K562 (cell line): ENCODE measurements at regions not wholly inside any gene's neighbourhood (a gene's known extent, or its start where the extent isn't known, plus 50 kb on each side); places are given as distances from the start of the nearest gene placed in this dataset.

ENCODE experiments used
- ATAC-seq: fragments of 200-7000 bp; cut with Tn5 transposase; 3 replicates; pipeline ENCODE4 v1.9.1; 2020; ENCODE audit warnings: moderate library complexity
- BruUV-seq: library from RNA; stranded (reverse); fragments of 400-500 nt; replicated peaks from 2 replicates; lab custom pipeline; 2021; lab: Mats Ljungman, UMichigan
- CTCF ChIA-PET: fragments of 300-600 bp; formaldehyde crosslinking; extraction: SDS; loops from one replicate; lab custom pipeline; 2021; ENCODE audit warnings: low intra/inter-chr PET ratio; lab: Yijun Ruan, JAX
- POLR2A ChIA-PET: fragments of 300-600, 350-650 bp; sonication (Branson Sonifier 250); formaldehyde crosslinking; extraction: SDS; loops from one replicate; lab custom pipeline; 2021; ENCODE audit warnings: antibody characterized with exemption, inconsistent platforms; lab: Yijun Ruan, JAX
- DNase-seq, 4 experiments: peaks; one replicate each; pipeline versions ENCODE4 v3.0.0 to v3.0.0-alpha.2; 2011 to 2018; ENCODE audit warnings: low spot score in 3 of 4, mixed read lengths in 3 of 4; ENCODE audit errors: extremely low read depth in 1 of 4
- FAIRE-seq: peaks from 2 replicates; lab custom pipeline; 2011; peaks lifted over from hg19 to GRCh38; lab: Jason Lieb, UNC
- H2AFZ ChIP-seq: 2 replicates; pipeline ENCODE4 v1.6.0; 2011; ENCODE audit warnings: low read depth, low read length, control low read depth, inconsistent platforms
- H3K27ac ChIP-seq: fragments of 200-600 bp; 3 replicates; pipeline ENCODE4 v1.8.0; 2011; ENCODE audit warnings: low read depth, mild to moderate bottlenecking, control low read depth, inconsistent platforms, low read length, moderate library complexity, mixed read lengths; ENCODE audit errors: extremely low read depth
- H3K27me3 ChIP-seq, 2 experiments: fragments of 300-600 bp in 1 of 2; 2 replicates in 1 of 2; 3 replicates in 1 of 2; pipeline versions ENCODE4 v1.6.0 to v1.8.0; 2011; ENCODE audit warnings: inconsistent platforms in 2 of 2, low read length in 2 of 2, mild to moderate bottlenecking in 1 of 2, mixed read lengths in 1 of 2, moderate library complexity in 1 of 2; ENCODE audit not compliant: control insufficient read depth in 2 of 2, insufficient read depth in 2 of 2
- H3K36me3 ChIP-seq: fragments of 300-600 bp; 3 replicates; pipeline ENCODE4 v1.8.0; 2011; ENCODE audit warnings: mild to moderate bottlenecking, low read length, inconsistent platforms; ENCODE audit not compliant: control insufficient read depth, insufficient read depth
- H3K4me1 ChIP-seq, 2 experiments: fragments of 200-600 bp in 1 of 2; replicated peaks in 1 of 2; 2 replicates in 1 of 2; 3 replicates in 1 of 2; pipeline versions ENCODE4 v1.5.1 to v1.8.0; 2011; ENCODE audit warnings: inconsistent platforms in 2 of 2, low read length in 2 of 2, mild to moderate bottlenecking in 1 of 2, mixed read lengths in 1 of 2, moderate library complexity in 1 of 2; ENCODE audit not compliant: control insufficient read depth in 2 of 2, insufficient read depth in 2 of 2
- H3K4me2 ChIP-seq: 2 replicates; pipeline ENCODE4 v1.6.1; 2011; ENCODE audit warnings: low read length, control low read depth, inconsistent platforms, mixed read lengths; ENCODE audit not compliant: insufficient read depth
- H3K4me3 ChIP-seq: fragments of 200-600 bp; sonication (generic), shearing (Covaris generic); 2 replicates; pipeline ENCODE4 v1.5.1; 2016; ENCODE audit warnings: control low read depth, inconsistent platforms
- H3K79me2 ChIP-seq: fragments of 200-600 bp; 3 replicates; pipeline ENCODE4 v1.8.0; 2011; ENCODE audit warnings: low read length, inconsistent platforms; ENCODE audit not compliant: control insufficient read depth, insufficient read depth
- H3K9ac ChIP-seq, 2 experiments: 2 replicates each; pipeline versions ENCODE4 v1.6.0 to v1.6.1; 2011; ENCODE audit warnings: low read depth in 2 of 2, low read length in 2 of 2, control low read depth in 1 of 2, inconsistent platforms in 1 of 2, mild to moderate bottlenecking in 1 of 2, mixed read lengths in 1 of 2; ENCODE audit not compliant: insufficient read depth in 1 of 2
- H3K9me1 ChIP-seq: one replicate; pipeline ENCODE4 v1.6.0; 2011; ENCODE audit warnings: inconsistent platforms, mild to moderate bottlenecking, low read length, moderate library complexity; ENCODE audit not compliant: control insufficient read depth, insufficient read depth
- H3K9me3 ChIP-seq: replicated peaks from 2 replicates; pipeline ENCODE4 v1.5.1; 2011; ENCODE audit warnings: low read depth, low read length, inconsistent platforms; ENCODE audit not compliant: control insufficient read depth, insufficient read depth
- H4K20me1 ChIP-seq: replicated peaks from 2 replicates; pipeline ENCODE4 v1.6.1; 2011; ENCODE audit warnings: low read length, inconsistent platforms, mixed read lengths; ENCODE audit not compliant: control insufficient read depth, insufficient read depth
- CBX8 ChIP-seq: fragments of 200-600 bp; sonication (generic); IDR thresholded peaks from 2 replicates; pipeline ENCODE4 v1.6.1; 2012; ENCODE audit warnings: borderline replicate concordance, mixed run types, low read depth, mild to moderate bottlenecking, moderate library complexity, mixed read lengths, low read length, control low read depth, inconsistent platforms; ENCODE audit not compliant: poor library complexity, severe bottlenecking; ENCODE audit errors: extremely low read depth
- CEBPB ChIP-seq: fragments of 450-650 bp; IDR thresholded peaks from 2 replicates; pipeline ENCODE4 v1.6.1; 2016; ENCODE audit warnings: missing genetic modification characterization, missing compliant biosample characterization
- CEBPG ChIP-seq, 3 experiments: fragments of 200-800 bp in 1 of 3; sonication (Bioruptor generic) in 1 of 3; sonication (generic) in 1 of 3; formaldehyde crosslinking in 1 of 3; IDR thresholded peaks in 2 of 3; conservative IDR thresholded peaks in 1 of 3; 2 replicates each; pipeline versions ENCODE4 v1.6.1 to v1.8.0; 2016 to 2022; ENCODE audit warnings: missing compliant biosample characterization in 2 of 3, missing genetic modification characterization in 2 of 3, mild to moderate bottlenecking in 1 of 3, missing genetic modification reagents in 1 of 3
- JUNB ChIP-seq: fragments of 450-650 bp; formaldehyde crosslinking; conservative IDR thresholded peaks from 2 replicates; pipeline ENCODE4 v1.4.0; 2020; ENCODE audit warnings: mild to moderate bottlenecking
- MEF2D ChIP-seq: conservative IDR thresholded peaks from 2 replicates; pipeline ENCODE4 v1.6.1; 2016; ENCODE audit warnings: low read depth, missing genetic modification characterization, missing compliant biosample characterization
- NBN ChIP-seq: fragments of 450-650 bp; IDR thresholded peaks from 2 replicates; pipeline ENCODE4 v1.6.1; 2016; ENCODE audit warnings: low read depth, mild to moderate bottlenecking
- NFRKB ChIP-seq: fragments of 450-650 bp; IDR thresholded peaks from 2 replicates; pipeline ENCODE4 v1.6.1; 2016; ENCODE audit warnings: low read depth
- RBM39 ChIP-seq: fragments of 200-400 bp; formaldehyde crosslinking; optimal IDR thresholded peaks from 2 replicates; pipeline ENCODE3; 2018; ENCODE audit warnings: low read depth, low read length
- SMARCA4 ChIP-seq: fragments of 450-650 bp; IDR thresholded peaks from 2 replicates; pipeline ENCODE4 v1.6.1; 2016
- SOX6 ChIP-seq: fragments of 450-650 bp; IDR thresholded peaks from 2 replicates; pipeline ENCODE4 v1.6.1; 2014; ENCODE audit warnings: mild to moderate bottlenecking
- ZNF124 ChIP-seq: sonication (generic); formaldehyde crosslinking; IDR thresholded peaks from 2 replicates; pipeline ENCODE4 v1.8.1; 2022; ENCODE audit warnings: missing genetic modification reagents
- ZNF253 ChIP-seq: fragments of 250-450 bp; sonication (Bioruptor Pico); conservative IDR thresholded peaks from 2 replicates; pipeline ENCODE4 v1.6.1; 2021; ENCODE audit warnings: mild to moderate bottlenecking
- ZNF41 ChIP-seq: fragments of 250-450 bp; sonication (Bioruptor Pico); conservative IDR thresholded peaks from 2 replicates; pipeline ENCODE4 v1.4.0; 2020; ENCODE audit warnings: mild to moderate bottlenecking
- ZNF707 ChIP-seq: fragments of 250-450 bp; sonication (Bioruptor Pico); conservative IDR thresholded peaks from 2 replicates; pipeline ENCODE4 v1.8.0; 2022; ENCODE audit warnings: inconsistent platforms, mild to moderate bottlenecking, moderate library complexity
- ZNF785 ChIP-seq: fragments of 250-450 bp; sonication (Bioruptor Pico); IDR thresholded peaks from 2 replicates; pipeline ENCODE4 v1.4.0; 2020; ENCODE audit warnings: mild to moderate bottlenecking
- WGBS: fragments of 100-300 bp; shearing (Covaris generic); methylation state at CpG from one replicate; pipeline ENCODE4 v1.1.6; 2016; ENCODE audit warnings: low coverage, mixed read lengths; ENCODE audit not compliant: insufficient coverage; ENCODE audit errors: missing lambda C conversion rate; 5-methylcytosine and 5-hydroxymethylcytosine counted together
- in situ Hi-C: fragments of 300-500 bp; cut with MboI; formaldehyde crosslinking; loops from 4 replicates; pipeline ENCODE4 v1.15.0; 2018; ENCODE audit warnings: inconsistent platforms, mixed read lengths
- intact Hi-C: fragments of 100-400 bp; cut with micrococcal nuclease; formaldehyde crosslinking; loops from 2 replicates; pipeline ENCODE4 v1.14.2; 2022
- TF ChIP-seq, protein P1 (sequence below): sonication (generic); formaldehyde crosslinking; IDR thresholded peaks from 2 replicates; pipeline ENCODE4 v1.8.1; 2023; ENCODE audit warnings: mild to moderate bottlenecking, missing genetic modification reagents

DNA sequence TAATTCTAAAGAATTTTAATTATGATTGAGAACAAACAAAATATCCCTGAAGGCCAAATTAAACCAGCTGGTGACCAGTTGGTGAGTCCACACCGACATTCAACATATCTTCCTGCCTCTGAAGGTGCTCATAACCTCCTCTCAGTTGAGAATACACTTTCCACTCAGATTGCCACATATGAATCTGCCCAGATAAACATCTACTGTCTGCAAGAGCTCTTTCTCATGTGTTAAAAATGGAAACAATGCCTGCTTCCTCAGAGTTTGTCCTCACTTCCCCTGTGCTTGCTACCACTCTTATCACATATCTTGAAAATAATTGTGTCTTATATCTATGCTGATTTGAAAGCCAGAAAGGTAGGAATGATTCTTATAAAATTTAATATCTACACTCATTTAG, 177.7 kb upstream of the GULP1 start:
- in situ Hi-C loops (no loop called here), intact Hi-C loops (no loop called here)
- FAIRE-seq: no peak
- Histone ChIP-seq H3K27ac (no peak overlapping the region), H3K4me1 (no peaks in the 10 kb centered on the region), H3K4me2 (no peak overlapping the region), H3K9me1 (no peaks in the 10 kb centered on the region), H4K20me1 (no peaks in the 10 kb centered on the region), H3K9ac (no peak overlapping the region), H3K27me3 (no peaks in the 10 kb centered on the region), H3K79me2 (no peaks in the 10 kb centered on the region), H2AFZ (no peak overlapping the region), H3K36me3 (no peaks in the 10 kb centered on the region), H3K4me3 (no peak overlapping the region), H3K9me3 (no peaks in the 10 kb centered on the region)
- POLR2A ChIA-PET: interaction anchor here (0.6 kb wide), 1 partner anchor 341 kb away, joined by 3 read pairs; no protein-coding TSS in a partner anchor
- ATAC-seq: no peak
- WGBS: 0% methylated on average over 1 of the region's 1 CpG
- CTCF ChIA-PET: no interaction called here
- no peak for DNase-seq
- no TSS peak for BruUV-seq
- TF ChIP-seq SOX6 (peak; percentile 61; the same call in 1 of the 2 replicates), CEBPG (CRISPR knock-in tag; IDR thresholded peaks at IDR 0.05) (no peak), CEBPG (tag; conservative IDR thresholded peaks at IDR 0.05 in 1 of 2, IDR thresholded peaks at IDR 0.05 in 1 of 2) (0 out of 4 replicates have a peak, but pooled peaks of 1 of the 2 experiments have one; percentile 10), CEBPB (tag) (peak; percentile 36; the same call in 1 of the 2 replicates), MEF2D (tag) (0 out of 2 replicates have a peak, but pooled peaks have one; percentile 15), JUNB (no peak), ZNF41 (CRISPR knock-in tag) (peak; percentile 82), RBM39 (no peak)

DNA sequence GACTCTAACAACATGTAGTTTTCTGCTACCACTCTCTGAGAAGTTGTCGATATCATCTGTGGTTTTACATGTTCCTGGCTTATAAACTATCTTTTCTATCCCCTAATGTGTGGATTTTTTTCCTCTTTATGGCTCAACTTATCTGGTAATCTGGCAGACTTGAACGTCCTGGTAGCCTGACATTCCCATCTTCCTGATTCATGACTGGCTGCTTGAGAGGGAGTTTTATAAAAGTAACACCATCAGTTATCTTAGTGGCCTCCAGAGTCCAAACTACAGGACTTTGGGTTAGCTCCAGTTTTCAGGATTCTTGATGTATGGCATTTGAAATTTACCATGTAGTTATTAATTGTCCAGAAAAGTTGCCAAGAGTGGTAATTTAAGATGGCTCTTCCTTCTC, 174.0 kb upstream of the GULP1 start:
- CTCF ChIA-PET: no interaction called here
- no peak for FAIRE-seq
- in situ Hi-C loops: no loop called here
- TF ChIP-seq CBX8 (no peak), NBN (no peak), NFRKB (no peak), ZNF707 (CRISPR knock-in tag) (no peak), ZNF785 (CRISPR knock-in tag) (no peak), ZNF124 (CRISPR knock-in tag) (no peak), SMARCA4 (no peak), ZNF253 (no peak)
- TF ChIP-seq, protein P1, sequence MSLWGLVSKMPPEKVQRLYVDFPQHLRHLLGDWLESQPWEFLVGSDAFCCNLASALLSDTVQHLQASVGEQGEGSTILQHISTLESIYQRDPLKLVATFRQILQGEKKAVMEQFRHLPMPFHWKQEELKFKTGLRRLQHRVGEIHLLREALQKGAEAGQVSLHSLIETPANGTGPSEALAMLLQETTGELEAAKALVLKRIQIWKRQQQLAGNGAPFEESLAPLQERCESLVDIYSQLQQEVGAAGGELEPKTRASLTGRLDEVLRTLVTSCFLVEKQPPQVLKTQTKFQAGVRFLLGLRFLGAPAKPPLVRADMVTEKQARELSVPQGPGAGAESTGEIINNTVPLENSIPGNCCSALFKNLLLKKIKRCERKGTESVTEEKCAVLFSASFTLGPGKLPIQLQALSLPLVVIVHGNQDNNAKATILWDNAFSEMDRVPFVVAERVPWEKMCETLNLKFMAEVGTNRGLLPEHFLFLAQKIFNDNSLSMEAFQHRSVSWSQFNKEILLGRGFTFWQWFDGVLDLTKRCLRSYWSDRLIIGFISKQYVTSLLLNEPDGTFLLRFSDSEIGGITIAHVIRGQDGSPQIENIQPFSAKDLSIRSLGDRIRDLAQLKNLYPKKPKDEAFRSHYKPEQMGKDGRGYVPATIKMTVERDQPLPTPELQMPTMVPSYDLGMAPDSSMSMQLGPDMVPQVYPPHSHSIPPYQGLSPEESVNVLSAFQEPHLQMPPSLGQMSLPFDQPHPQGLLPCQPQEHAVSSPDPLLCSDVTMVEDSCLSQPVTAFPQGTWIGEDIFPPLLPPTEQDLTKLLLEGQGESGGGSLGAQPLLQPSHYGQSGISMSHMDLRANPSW: no peak

More for the DNA sequence above, 174.0 kb upstream of the GULP1 start:
- DNase-seq (no peak), ATAC-seq (no peak)
- no peak overlapping the region for H3K9ac ChIP-seq
- H2AFZ ChIP-seq: no peak overlapping the region
- BruUV-seq: no TSS peak
- H3K4me3 ChIP-seq: no peak overlapping the region
- H3K79me2 ChIP-seq: no peaks in the 10 kb centered on the region
- POLR2A ChIA-PET: no interaction called here
- no peaks in the 10 kb centered on the region for H3K9me1 ChIP-seq
- H4K20me1 ChIP-seq: no peaks in the 10 kb centered on the region
- WGBS: 0% methylated on average over 2 of the region's 2 CpGs
- no peak overlapping the region for H3K4me2 ChIP-seq
- no peaks in the 10 kb centered on the region for H3K9me3 ChIP-seq
- no peaks in the 10 kb centered on the region for H3K36me3 ChIP-seq
- intact Hi-C loops: no loop called here
- H3K27me3 ChIP-seq: no peaks in the 10 kb centered on the region
- no peak overlapping the region for H3K27ac ChIP-seq
- H3K4me1 ChIP-seq: no peaks in the 10 kb centered on the region
